ENCODE measurements at regions not wholly inside any gene's neighbourhood (a gene's known extent, or its start where the extent isn't known, plus 50 kb on each side); places are given as distances from the start of the nearest gene placed in this dataset.

DNA sequence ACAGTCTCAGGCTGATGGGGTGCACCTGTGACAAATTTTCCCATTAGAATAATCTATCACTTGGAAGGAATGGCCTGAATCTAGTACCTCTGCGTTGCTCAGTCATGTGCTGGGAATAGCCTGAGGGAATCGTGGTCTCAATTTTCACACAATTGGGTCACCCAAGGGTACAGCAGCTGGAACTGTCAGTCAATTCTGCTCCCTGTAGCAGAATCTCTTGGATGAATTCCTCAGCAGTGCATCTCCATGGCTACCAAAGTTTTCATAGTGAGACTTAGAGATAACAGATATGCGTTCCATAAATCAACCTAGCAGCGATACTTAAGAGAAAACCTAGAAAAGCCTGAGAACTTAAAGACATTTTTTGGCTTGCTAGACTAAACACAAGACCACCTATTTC, 288.7 kb upstream of the CTSO start:
- no peaks in the 10 kb centered on the region for H3K9me3 ChIP-seq
- no peaks in the 10 kb centered on the region for H3K36me3 ChIP-seq
- no peaks in the 10 kb centered on the region for H3K27me3 ChIP-seq
- intact Hi-C loops (cut with DNase I), result no loop called here
- H3K4me3 ChIP-seq, result no peak overlapping the region
- TF ChIP-seq, protein P1, sequence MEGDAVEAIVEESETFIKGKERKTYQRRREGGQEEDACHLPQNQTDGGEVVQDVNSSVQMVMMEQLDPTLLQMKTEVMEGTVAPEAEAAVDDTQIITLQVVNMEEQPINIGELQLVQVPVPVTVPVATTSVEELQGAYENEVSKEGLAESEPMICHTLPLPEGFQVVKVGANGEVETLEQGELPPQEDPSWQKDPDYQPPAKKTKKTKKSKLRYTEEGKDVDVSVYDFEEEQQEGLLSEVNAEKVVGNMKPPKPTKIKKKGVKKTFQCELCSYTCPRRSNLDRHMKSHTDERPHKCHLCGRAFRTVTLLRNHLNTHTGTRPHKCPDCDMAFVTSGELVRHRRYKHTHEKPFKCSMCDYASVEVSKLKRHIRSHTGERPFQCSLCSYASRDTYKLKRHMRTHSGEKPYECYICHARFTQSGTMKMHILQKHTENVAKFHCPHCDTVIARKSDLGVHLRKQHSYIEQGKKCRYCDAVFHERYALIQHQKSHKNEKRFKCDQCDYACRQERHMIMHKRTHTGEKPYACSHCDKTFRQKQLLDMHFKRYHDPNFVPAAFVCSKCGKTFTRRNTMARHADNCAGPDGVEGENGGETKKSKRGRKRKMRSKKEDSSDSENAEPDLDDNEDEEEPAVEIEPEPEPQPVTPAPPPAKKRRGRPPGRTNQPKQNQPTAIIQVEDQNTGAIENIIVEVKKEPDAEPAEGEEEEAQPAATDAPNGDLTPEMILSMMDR (IDR thresholded peaks at IDR 0.05), result no peak
- TF ChIP-seq POLR2A (IDR thresholded peaks at IDR 0.05), result no peak
- 67 to 88% methylated on average over 4 of the region's 4 CpGs for whole genome bisulfite sequencing, 2 donors
- no peaks in the 10 kb centered on the region for H3K4me1 ChIP-seq
- no peak for DNase-seq
- no peak overlapping the region for H3K27ac ChIP-seq

DNA sequence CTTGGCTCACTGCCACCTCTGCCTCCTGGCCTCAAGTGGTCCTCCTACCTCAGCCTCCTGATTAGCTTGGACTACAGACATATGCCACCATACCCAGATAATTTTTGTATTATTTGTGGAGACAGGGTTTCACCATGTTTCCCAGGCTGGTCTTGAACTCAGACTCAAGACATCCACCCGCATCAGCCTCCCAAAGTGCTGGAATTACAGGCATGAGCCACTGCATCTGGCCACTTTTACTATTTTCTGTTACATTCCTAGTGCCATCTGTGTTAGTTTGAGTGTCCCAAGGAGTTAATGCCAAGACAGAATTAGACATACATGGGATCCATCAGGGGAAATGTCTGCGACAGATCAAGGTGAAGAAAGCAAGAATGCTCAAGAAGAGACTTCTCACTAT, 288.2 kb upstream of the CTSO start:
- H3K9me3 ChIP-seq, result no peaks in the 10 kb centered on the region
- intact Hi-C loops (cut with DNase I), result no loop called here
- H3K4me1 ChIP-seq, result no peaks in the 10 kb centered on the region
- DNase-seq, result no peak
- no peak overlapping the region for H3K4me3 ChIP-seq
- H3K27ac ChIP-seq, result no peak overlapping the region
- TF ChIP-seq POLR2A (IDR thresholded peaks at IDR 0.05), result no peak
- TF ChIP-seq, protein P1 (IDR thresholded peaks at IDR 0.05), result no peak
- H3K27me3 ChIP-seq, result no peaks in the 10 kb centered on the region
- no peaks in the 10 kb centered on the region for H3K36me3 ChIP-seq
- 52 to 71% methylated on average over 2 of the region's 2 CpGs for WGBS, 2 donors

DNA sequence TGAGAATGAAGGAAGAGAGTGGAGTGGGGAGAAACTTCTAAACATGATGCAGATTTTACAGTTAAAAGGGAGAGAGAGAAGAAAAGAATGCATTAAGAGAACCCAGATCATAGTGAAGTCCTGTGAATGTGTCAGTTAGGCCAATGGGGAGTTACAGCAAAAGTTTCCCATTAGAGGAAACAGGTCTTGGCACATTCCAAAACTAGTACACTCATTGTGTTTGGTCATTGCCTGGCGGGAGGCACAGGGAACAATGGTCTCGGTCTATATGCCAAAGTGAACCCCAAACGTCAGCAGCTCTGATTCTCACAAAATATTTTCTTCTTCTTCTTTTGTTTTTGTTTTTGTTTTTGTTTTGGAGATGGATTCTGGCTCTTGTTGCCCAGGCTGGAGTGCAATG, 284.5 kb upstream of the CTSO start:
- intact Hi-C loops (cut with DNase I), result no loop called here
- DNase-seq, result no peak

DNA sequence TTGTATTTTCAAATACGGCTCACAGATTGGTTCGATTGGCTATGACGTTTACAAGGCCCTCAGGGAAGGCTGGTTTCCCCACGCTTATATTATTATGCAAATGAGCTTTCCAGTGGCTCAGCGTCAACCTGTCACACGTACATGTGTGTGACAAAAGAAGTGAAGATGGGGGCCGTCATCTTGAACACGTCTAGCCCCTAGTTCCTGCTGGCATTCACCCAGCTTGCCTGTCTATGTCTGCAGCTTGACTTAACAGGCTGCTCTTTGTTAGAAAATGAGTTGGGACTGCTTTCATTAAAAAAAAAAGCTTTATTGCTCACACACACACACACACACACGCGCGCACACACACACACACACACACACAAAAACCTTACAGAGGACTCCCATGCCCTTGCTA, 283.6 kb upstream of the CTSO start:
- no peak for DNase-seq
- Histone ChIP-seq H3K4me1 (no peaks in the 10 kb centered on the region), H3K9me3 (no peaks in the 10 kb centered on the region), H3K27ac (no peak overlapping the region), H3K4me3 (no peak overlapping the region), H3K36me3 (no peaks in the 10 kb centered on the region), H3K27me3 (no peaks in the 10 kb centered on the region)
- no peak for TF ChIP-seq POLR2A (IDR thresholded peaks at IDR 0.05)
- TF ChIP-seq, protein P1 (IDR thresholded peaks at IDR 0.05), result no peak
- intact Hi-C loops (cut with DNase I), result no loop called here
- 57 to 60% methylated on average over 10 to 11 of the region's 11 CpGs for WGBS, 2 donors

More for the DNA sequence above, 284.5 kb upstream of the CTSO start:
- H3K27me3 ChIP-seq, result no peaks in the 10 kb centered on the region
- no peak overlapping the region for H3K27ac ChIP-seq
- 69 to 75% methylated on average over 3 of the region's 3 CpGs for WGBS, 2 donors
- TF ChIP-seq POLR2A (IDR thresholded peaks at IDR 0.05), result no peak
- H3K36me3 ChIP-seq, result no peaks in the 10 kb centered on the region
- no peak overlapping the region for H3K4me3 ChIP-seq
- H3K4me1 ChIP-seq, result no peaks in the 10 kb centered on the region
- no peaks in the 10 kb centered on the region for H3K9me3 ChIP-seq

DNA sequence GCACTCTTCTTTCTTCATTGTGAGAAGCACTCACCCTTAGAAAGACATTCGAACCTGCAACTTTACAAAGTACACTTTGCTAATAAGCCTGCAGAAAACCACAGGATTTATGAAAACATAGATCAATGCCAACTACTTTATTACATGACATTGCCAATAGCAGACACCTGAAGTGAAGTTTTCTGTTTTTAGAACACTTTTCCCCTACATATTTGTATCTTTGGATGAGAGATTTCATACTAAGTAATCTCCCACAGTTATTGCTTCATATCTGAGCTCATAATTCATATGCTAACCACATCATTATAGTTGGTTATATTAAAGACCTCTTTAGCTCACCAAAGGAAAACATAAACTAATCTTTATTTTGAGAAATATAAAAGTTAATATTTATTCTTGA, 276.5 kb upstream of the CTSO start:
- intact Hi-C loops (cut with DNase I), result no loop called here
- Histone ChIP-seq H3K9me3 (no peaks in the 10 kb centered on the region), H3K4me3 (no peak overlapping the region), H3K27me3 (no peaks in the 10 kb centered on the region), H3K36me3 (no peaks in the 10 kb centered on the region), H3K27ac (no peak overlapping the region), H3K4me1 (no peaks in the 10 kb centered on the region)
- no peak for DNase-seq
- TF ChIP-seq, protein P1 (IDR thresholded peaks at IDR 0.05), result no peak
- TF ChIP-seq POLR2A (IDR thresholded peaks at IDR 0.05), result no peak
- 44 to 47% methylated on average over 1 of the region's 1 CpG for WGBS, 2 donors

DNA sequence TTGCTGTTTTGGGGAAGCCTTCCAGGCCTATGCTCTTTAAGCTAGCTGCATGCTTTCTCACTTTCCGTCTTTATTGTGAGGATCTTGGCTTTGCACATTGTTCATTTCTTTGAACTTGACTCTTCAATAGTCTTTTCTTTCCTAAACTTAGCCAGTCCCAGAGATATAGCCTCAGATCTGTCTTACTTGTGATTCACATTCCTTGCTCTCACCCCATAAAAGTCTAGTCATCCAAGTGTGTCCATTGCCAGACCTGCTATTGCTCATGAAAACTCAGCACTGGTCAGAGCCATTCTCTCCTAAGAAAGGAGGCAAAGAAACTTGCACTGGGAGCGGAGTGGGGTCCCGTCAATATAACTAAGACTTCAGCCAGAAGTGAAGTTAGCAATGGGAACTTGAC, 275.0 kb upstream of the CTSO start:
- DNase-seq, result no peak
- intact Hi-C loops (cut with DNase I), result no loop called here

More for the DNA sequence above, 275.0 kb upstream of the CTSO start:
- H3K4me3 ChIP-seq, result no peak overlapping the region
- no peaks in the 10 kb centered on the region for H3K36me3 ChIP-seq
- WGBS, 2 donors, result 62 to 80% methylated on average over 2 to 3 of the region's 3 CpGs
- no peak for TF ChIP-seq POLR2A (IDR thresholded peaks at IDR 0.05)
- TF ChIP-seq, protein P1 (IDR thresholded peaks at IDR 0.05), result no peak
- no peaks in the 10 kb centered on the region for H3K27me3 ChIP-seq
- no peaks in the 10 kb centered on the region for H3K9me3 ChIP-seq
- H3K4me1 ChIP-seq, result no peaks in the 10 kb centered on the region
- H3K27ac ChIP-seq, result no peak overlapping the region

Measured in esophagus squamous epithelium (tissue), 5 donors.